ENCODE measurements at regions not wholly inside any gene's neighbourhood (a gene's known extent, or its start where the extent isn't known, plus 50 kb on each side); places are given as distances from the start of the nearest gene placed in this dataset.

DNA sequence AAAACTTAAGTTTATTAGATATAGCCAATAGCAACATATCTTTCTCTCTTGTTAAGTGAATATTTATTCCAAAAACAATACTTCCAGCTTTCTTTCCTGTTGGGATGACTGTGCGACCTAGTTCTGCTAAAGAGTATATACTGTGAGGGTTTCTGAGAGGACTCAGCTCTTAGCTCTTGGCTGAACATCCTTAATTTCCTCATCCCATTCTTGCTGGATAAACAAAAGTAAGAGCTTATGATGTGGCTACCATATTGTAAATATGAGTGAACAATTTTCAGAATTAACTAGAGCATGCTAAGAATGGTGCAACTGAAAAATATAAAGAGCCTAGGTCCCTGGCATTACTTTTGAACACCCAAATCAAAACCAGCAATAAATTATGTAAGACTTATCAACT, 279.5 kb upstream of the GNAI1 start:
- Histone ChIP-seq H3K4me1 (ENCODE audit: insufficient read depth, low read length) (no peaks in the 10 kb centered on the region), H3K36me3 (ENCODE audit: insufficient read depth, low read length) (no peaks in the 10 kb centered on the region), H2AFZ (ENCODE audit: low read length) (no peak overlapping the region), H3K79me2 (ENCODE audit: insufficient read depth, low read length) (no peaks in the 10 kb centered on the region), H3K27me3 (ENCODE audit: insufficient read depth, low read length) (peaks cover 4% of the 10 kb centered on the region), H3K27ac (ENCODE audit: low read depth, low read length) (no peak overlapping the region), H3K4me2 (ENCODE audit: insufficient read depth, low read length) (no peak overlapping the region), H3K9me3 (ENCODE audit: low read depth, low read length) (no peaks in the 10 kb centered on the region), H3K4me3 (ENCODE audit: insufficient read depth, low read length) (no peak overlapping the region), H4K20me1 (ENCODE audit: insufficient read depth, low read length) (no peaks in the 10 kb centered on the region)
- DNase-seq (ENCODE audit: insufficient read length, low spot score, missing footprints): no peak
- TF ChIP-seq, protein P1, sequence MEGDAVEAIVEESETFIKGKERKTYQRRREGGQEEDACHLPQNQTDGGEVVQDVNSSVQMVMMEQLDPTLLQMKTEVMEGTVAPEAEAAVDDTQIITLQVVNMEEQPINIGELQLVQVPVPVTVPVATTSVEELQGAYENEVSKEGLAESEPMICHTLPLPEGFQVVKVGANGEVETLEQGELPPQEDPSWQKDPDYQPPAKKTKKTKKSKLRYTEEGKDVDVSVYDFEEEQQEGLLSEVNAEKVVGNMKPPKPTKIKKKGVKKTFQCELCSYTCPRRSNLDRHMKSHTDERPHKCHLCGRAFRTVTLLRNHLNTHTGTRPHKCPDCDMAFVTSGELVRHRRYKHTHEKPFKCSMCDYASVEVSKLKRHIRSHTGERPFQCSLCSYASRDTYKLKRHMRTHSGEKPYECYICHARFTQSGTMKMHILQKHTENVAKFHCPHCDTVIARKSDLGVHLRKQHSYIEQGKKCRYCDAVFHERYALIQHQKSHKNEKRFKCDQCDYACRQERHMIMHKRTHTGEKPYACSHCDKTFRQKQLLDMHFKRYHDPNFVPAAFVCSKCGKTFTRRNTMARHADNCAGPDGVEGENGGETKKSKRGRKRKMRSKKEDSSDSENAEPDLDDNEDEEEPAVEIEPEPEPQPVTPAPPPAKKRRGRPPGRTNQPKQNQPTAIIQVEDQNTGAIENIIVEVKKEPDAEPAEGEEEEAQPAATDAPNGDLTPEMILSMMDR (IDR thresholded peaks at IDR 0.05; ENCODE audit: extremely low read depth, low read depth, low read length): no peak

DNA sequence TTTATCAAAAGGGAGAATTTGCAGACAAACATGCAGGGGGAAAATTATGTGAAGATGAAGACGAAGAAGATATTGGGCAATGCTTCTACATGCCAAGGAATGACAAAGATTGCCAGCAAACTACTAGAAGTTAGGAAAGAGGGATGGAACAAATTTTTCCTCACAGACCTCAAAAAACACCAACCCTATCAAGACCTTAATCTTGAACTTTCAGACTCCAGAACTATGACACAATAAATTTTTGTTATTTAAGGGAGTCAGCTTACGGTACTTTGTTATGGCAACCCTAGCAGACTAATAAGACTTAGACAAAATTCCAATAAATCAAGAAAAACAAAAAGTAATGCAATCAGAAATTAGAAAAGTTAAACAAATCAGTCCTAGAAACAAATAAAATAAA, 280.0 kb upstream of the GNAI1 start:
- Histone ChIP-seq H3K4me1 (ENCODE audit: insufficient read depth, low read length) (no peaks in the 10 kb centered on the region), H3K36me3 (ENCODE audit: insufficient read depth, low read length) (no peaks in the 10 kb centered on the region), H2AFZ (ENCODE audit: low read length) (no peak overlapping the region), H3K4me3 (ENCODE audit: insufficient read depth, low read length) (no peak overlapping the region), H3K27me3 (ENCODE audit: insufficient read depth, low read length) (peaks cover 4% of the 10 kb centered on the region), H3K79me2 (ENCODE audit: insufficient read depth, low read length) (no peaks in the 10 kb centered on the region), H3K9me3 (ENCODE audit: low read depth, low read length) (no peaks in the 10 kb centered on the region), H4K20me1 (ENCODE audit: insufficient read depth, low read length) (no peaks in the 10 kb centered on the region), H3K27ac (ENCODE audit: low read depth, low read length) (no peak overlapping the region), H3K4me2 (ENCODE audit: insufficient read depth, low read length) (no peak overlapping the region)
- TF ChIP-seq, protein P1 (IDR thresholded peaks at IDR 0.05; ENCODE audit: extremely low read depth, low read depth, low read length): no peak
- DNase-seq (ENCODE audit: insufficient read length, low spot score, missing footprints): no peak

GRCh38 chr7:79837915-79838314, 296.7 kb upstream of the GNAI1 start:
- Histone ChIP-seq H2AFZ (ENCODE audit: low read length) (no peak overlapping the region), H4K20me1 (ENCODE audit: insufficient read depth, low read length) (no peaks in the 10 kb centered on the region), H3K4me3 (ENCODE audit: insufficient read depth, low read length) (no peak overlapping the region), H3K27ac (ENCODE audit: low read depth, low read length) (no peak overlapping the region), H3K79me2 (ENCODE audit: insufficient read depth, low read length) (no peaks in the 10 kb centered on the region), H3K9me3 (ENCODE audit: low read depth, low read length) (no peaks in the 10 kb centered on the region), H3K4me1 (ENCODE audit: insufficient read depth, low read length) (no peaks in the 10 kb centered on the region), H3K36me3 (ENCODE audit: insufficient read depth, low read length) (no peaks in the 10 kb centered on the region), H3K27me3 (ENCODE audit: insufficient read depth, low read length) (no peaks in the 10 kb centered on the region), H3K4me2 (ENCODE audit: insufficient read depth, low read length) (no peak overlapping the region)
- TF ChIP-seq, protein P1 (IDR thresholded peaks at IDR 0.05; ENCODE audit: extremely low read depth, low read depth, low read length): no peak
- no peak for DNase-seq (ENCODE audit: insufficient read length, low spot score, missing footprints)

GRCh38 chr7:79833616-79834015, 301.0 kb upstream of the GNAI1 start:
- Histone ChIP-seq H4K20me1 (ENCODE audit: insufficient read depth, low read length) (no peaks in the 10 kb centered on the region), H3K79me2 (ENCODE audit: insufficient read depth, low read length) (no peaks in the 10 kb centered on the region), H3K4me3 (ENCODE audit: insufficient read depth, low read length) (no peak overlapping the region), H2AFZ (ENCODE audit: low read length) (no peak overlapping the region), H3K4me1 (ENCODE audit: insufficient read depth, low read length) (no peaks in the 10 kb centered on the region), H3K4me2 (ENCODE audit: insufficient read depth, low read length) (no peak overlapping the region), H3K27ac (ENCODE audit: low read depth, low read length) (no peak overlapping the region), H3K36me3 (ENCODE audit: insufficient read depth, low read length) (no peaks in the 10 kb centered on the region), H3K27me3 (ENCODE audit: insufficient read depth, low read length) (no peaks in the 10 kb centered on the region), H3K9me3 (ENCODE audit: low read depth, low read length) (no peaks in the 10 kb centered on the region)
- DNase-seq (ENCODE audit: insufficient read length, low spot score, missing footprints): no peak
- TF ChIP-seq, protein P1 (IDR thresholded peaks at IDR 0.05; ENCODE audit: extremely low read depth, low read depth, low read length): no peak
